Osteocyte (in vitro differentiated cells): ENCODE measurements at regions not wholly inside any gene's neighbourhood (a gene's known extent, or its start where the extent isn't known, plus 50 kb on each side); places are given as distances from the start of the nearest gene placed in this dataset.

Source experiments
- DNase-seq: peaks from one replicate; pipeline ENCODE4 v3.0.0; 2021; ENCODE audit warnings: mixed read lengths; ENCODE audit not compliant: unreplicated experiment; ENCODE audit errors: extremely low spot score
- H3K27ac Mint-ChIP-seq: one replicate; pipeline ENCODE4 v1.8.0; 2021; ENCODE audit warnings: mild to moderate bottlenecking, mixed read lengths; ENCODE audit not compliant: unreplicated experiment
- H3K27me3 Mint-ChIP-seq: one replicate; pipeline ENCODE4 v1.8.0; 2021; ENCODE audit warnings: mixed read lengths; ENCODE audit not compliant: unreplicated experiment
- H3K36me3 Mint-ChIP-seq: one replicate; pipeline ENCODE4 v1.8.0; 2021; ENCODE audit warnings: mixed read lengths; ENCODE audit not compliant: unreplicated experiment
- H3K4me1 Mint-ChIP-seq: one replicate; pipeline ENCODE4 v1.8.0; 2021; ENCODE audit warnings: mixed read lengths; ENCODE audit not compliant: unreplicated experiment
- H3K4me3 Mint-ChIP-seq: one replicate; pipeline ENCODE4 v1.8.0; 2021; ENCODE audit warnings: mild to moderate bottlenecking, moderate library complexity, mixed read lengths; ENCODE audit not compliant: unreplicated experiment
- H3K9me3 Mint-ChIP-seq: one replicate; pipeline ENCODE4 v1.8.0; 2021; ENCODE audit warnings: mixed read lengths; ENCODE audit not compliant: unreplicated experiment
- TF ChIP-seq, protein P1 (sequence below): fragments of 200-600 bp; sonication (generic); IDR thresholded peaks from 2 replicates; pipeline ENCODE4 v1.5.0; 2021; ENCODE audit warnings: antibody characterized with exemption, mild to moderate bottlenecking, moderate library complexity

DNA sequence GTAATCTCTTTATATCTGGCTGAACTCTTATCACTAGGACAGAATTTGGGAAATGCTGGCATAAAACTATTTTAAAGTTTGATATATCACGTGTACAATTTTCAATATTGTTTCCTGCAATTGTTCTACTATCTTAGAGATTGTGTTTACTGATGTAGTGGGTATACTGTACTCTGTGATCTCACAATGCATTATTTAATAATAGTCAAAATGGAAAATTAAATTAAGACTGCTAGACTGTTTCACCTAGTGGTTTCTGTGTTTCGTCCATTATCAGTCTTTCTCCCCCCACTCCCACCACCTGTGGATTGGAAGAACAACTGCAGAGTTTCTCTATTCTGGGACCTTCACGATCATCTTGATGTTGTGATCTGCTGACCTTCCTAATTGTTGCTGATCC is 449.2 kb upstream of the SLC10A2 start:
- Mint-ChIP-seq H3K36me3 (no peaks in the 10 kb centered on the region), H3K4me1 (no peaks in the 10 kb centered on the region), H3K27me3 (no peaks in the 10 kb centered on the region), H3K27ac (no peak overlapping the region), H3K4me3 (no peak overlapping the region), H3K9me3 (no peaks in the 10 kb centered on the region)
- no peak for DNase-seq
- TF ChIP-seq, protein P1, sequence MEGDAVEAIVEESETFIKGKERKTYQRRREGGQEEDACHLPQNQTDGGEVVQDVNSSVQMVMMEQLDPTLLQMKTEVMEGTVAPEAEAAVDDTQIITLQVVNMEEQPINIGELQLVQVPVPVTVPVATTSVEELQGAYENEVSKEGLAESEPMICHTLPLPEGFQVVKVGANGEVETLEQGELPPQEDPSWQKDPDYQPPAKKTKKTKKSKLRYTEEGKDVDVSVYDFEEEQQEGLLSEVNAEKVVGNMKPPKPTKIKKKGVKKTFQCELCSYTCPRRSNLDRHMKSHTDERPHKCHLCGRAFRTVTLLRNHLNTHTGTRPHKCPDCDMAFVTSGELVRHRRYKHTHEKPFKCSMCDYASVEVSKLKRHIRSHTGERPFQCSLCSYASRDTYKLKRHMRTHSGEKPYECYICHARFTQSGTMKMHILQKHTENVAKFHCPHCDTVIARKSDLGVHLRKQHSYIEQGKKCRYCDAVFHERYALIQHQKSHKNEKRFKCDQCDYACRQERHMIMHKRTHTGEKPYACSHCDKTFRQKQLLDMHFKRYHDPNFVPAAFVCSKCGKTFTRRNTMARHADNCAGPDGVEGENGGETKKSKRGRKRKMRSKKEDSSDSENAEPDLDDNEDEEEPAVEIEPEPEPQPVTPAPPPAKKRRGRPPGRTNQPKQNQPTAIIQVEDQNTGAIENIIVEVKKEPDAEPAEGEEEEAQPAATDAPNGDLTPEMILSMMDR: no peak

DNA sequence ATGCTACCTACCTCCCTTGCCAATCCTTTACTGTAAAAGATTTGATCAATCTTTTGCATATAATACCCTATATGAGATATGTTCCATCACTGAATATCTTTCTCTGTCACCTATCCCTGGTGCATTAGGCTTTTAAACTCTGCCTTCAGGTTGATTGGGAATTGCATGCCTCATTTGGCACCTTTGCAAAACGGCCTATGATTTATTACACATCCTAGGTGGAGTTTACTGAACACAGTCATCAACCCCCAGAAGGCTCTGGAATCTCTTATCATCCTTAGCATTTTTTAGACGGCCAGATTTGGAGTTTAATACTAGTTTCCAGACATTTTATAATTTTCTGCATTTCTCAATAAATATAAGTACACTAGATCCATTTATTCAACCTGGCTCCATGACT is 448.4 kb upstream of the SLC10A2 start:
- TF ChIP-seq, protein P1: no peak

DNA sequence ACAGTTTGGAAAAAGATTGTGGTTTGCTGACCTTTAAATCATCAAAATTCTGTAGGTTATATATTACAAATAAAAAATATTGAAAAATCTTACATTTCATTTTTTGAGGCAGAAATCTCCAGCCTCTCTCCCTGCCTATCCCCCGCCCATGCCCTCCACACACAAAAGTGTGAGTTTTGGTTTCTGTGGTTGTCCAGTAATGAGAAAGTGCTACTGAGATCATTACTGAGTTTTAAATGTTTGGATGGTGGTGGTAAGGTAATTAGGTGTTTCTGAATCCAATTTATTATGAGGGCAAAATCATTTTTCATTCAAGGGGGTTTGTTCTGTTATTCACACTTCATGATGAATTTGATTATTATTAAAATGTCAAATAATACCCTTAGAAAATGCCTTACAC is 448.0 kb upstream of the SLC10A2 start:
- Mint-ChIP-seq H3K4me3 (no peak overlapping the region), H3K9me3 (no peaks in the 10 kb centered on the region), H3K36me3 (no peaks in the 10 kb centered on the region), H3K4me1 (no peaks in the 10 kb centered on the region), H3K27me3 (no peaks in the 10 kb centered on the region), H3K27ac (no peak overlapping the region)
- TF ChIP-seq, protein P1: no peak
- DNase-seq: no peak

More for the DNA sequence above, 448.4 kb upstream of the SLC10A2 start:
- Mint-ChIP-seq H3K4me3 (no peak overlapping the region), H3K27ac (no peak overlapping the region), H3K4me1 (no peaks in the 10 kb centered on the region), H3K27me3 (no peaks in the 10 kb centered on the region), H3K9me3 (no peaks in the 10 kb centered on the region), H3K36me3 (no peaks in the 10 kb centered on the region)
- DNase-seq: no peak

DNA sequence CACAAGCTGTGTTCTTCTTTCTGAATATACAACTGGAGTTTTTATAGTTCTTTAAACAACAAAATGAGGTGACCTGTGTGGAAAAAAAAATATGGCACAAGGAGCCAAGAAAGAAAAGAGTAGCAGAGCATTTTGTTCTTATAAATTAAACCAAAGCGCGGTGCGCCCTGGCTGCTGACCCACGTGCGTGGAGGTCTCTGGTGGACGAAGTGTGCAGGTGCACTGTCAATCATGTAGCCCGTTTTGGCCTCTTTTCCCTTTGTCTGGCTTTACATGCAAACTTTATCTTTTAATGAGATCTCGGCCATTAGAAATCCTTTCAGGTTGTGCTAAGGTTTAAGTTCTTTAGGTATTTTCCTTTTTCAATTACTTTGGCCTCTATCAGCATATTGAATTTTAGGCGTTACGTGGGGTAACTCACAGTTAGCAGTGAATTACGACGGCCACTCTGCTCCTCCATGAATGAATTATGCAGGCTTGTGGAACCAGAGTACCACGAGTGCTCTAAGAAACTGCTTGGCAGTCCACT is 443.9 kb upstream of the SLC10A2 start:
- H3K27ac Mint-ChIP-seq: no peak overlapping the region
- no peaks in the 10 kb centered on the region for H3K27me3 Mint-ChIP-seq
- no peaks in the 10 kb centered on the region for H3K36me3 Mint-ChIP-seq
- peaks cover 5% of the 10 kb centered on the region for H3K9me3 Mint-ChIP-seq
- H3K4me1 Mint-ChIP-seq: no peaks in the 10 kb centered on the region
- no peak overlapping the region for H3K4me3 Mint-ChIP-seq
- DNase-seq: no peak
- TF ChIP-seq, protein P1: no peak

DNA sequence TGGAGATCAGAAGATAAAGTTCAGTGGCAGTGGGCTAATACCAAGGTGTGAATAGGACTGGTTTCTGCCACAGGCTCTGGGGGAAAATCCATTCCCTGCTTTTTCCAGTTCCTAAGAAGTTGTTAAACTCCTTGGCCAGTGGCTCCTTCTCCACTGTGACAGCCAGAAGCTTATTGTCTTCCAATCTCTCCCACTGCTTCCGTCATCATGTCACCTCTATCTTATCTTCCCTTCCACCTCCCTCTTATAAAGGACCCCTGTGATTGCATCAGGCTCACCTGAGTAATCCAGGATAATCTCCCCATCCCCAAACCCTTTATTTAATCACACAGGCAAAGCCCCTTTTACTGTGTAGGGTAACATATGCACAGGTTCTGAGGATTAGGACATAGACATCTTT is 431.2 kb upstream of the SLC10A2 start:
- Mint-ChIP-seq H3K27ac (no peak overlapping the region), H3K4me1 (no peaks in the 10 kb centered on the region), H3K9me3 (peaks cover 12% of the 10 kb centered on the region), H3K36me3 (no peaks in the 10 kb centered on the region), H3K4me3 (no peak overlapping the region), H3K27me3 (no peaks in the 10 kb centered on the region)
- DNase-seq: no peak
- TF ChIP-seq, protein P1: no peak
